A673 (cell line): ENCODE measurements at regions not wholly inside any gene's neighbourhood (a gene's known extent, or its start where the extent isn't known, plus 50 kb on each side); places are given as distances from the start of the nearest gene placed in this dataset.

Experiments
- CTCF ChIP-seq: fragments of 300-800, 200-600 bp; sonication (generic); conservative IDR thresholded peaks from 2 replicates; pipeline ENCODE4 v1.5.1; 2017; ENCODE audit warnings: low read depth, mild to moderate bottlenecking, antibody characterized with exemption, low read length, moderate library complexity, mixed read lengths
- EZH2 ChIP-seq: fragments of 200-600 bp; sonication (generic); IDR thresholded peaks from 2 replicates; pipeline ENCODE4 v1.6.1; 2017; ENCODE audit warnings: borderline replicate concordance, low read depth, mild to moderate bottlenecking, mixed read lengths, antibody characterized with exemption, low read length; ENCODE audit not compliant: poor library complexity, severe bottlenecking

DNA sequence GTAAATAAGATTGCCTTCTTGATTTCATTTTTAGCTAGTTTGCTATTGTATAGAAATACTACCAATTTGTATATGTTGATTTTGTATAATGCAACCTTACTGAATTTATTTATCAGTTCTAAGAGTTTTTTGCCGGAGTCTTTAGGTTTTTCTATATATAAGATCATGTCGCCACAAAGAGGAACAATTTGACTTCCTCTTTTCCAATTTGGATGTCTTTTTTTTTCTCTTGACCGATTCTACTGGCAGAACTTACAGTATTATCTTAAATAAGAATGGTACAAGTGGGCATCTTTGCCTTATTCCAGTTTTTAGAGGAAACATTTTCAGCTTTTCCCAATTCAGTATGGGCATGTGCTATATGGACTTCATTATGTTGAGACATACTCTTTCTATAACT lies 624.7 kb upstream of the ACO1 start:
- TF ChIP-seq CTCF (no peak), EZH2 (no peak)
